ENCODE measurements at regions not wholly inside any gene's neighbourhood (a gene's known extent, or its start where the extent isn't known, plus 50 kb on each side); places are given as distances from the start of the nearest gene placed in this dataset.

GRCh38 chr15:37789881-37790280, 144.6 kb upstream of the TMCO5A start:
- Histone ChIP-seq H3K36me3 (ENCODE audit: insufficient read depth, low read length) (no peaks in the 10 kb centered on the region), H4K20me1 (ENCODE audit: insufficient read depth, low read length) (no peaks in the 10 kb centered on the region), H2AFZ (ENCODE audit: low read length) (no peak overlapping the region), H3K9ac (ENCODE audit: low read length) (no peak overlapping the region), H3K27me3 (ENCODE audit: insufficient read depth, low read length) (no peaks in the 10 kb centered on the region), H3K9me2 (ENCODE audit: low read depth, low read length) (no peaks in the 10 kb centered on the region), H3K4me1 (ENCODE audit: insufficient read depth, low read length, severe bottlenecking) (no peaks in the 10 kb centered on the region), H3F3A (ENCODE audit: insufficient read depth, low read length) (no peaks in the 10 kb centered on the region), H3K79me2 (ENCODE audit: insufficient read depth, low read length) (no peaks in the 10 kb centered on the region), H3K4me2 (ENCODE audit: low read length) (no peak overlapping the region), H3K4me3 (ENCODE audit: low read depth, low read length, poor library complexity, severe bottlenecking) (no peak overlapping the region), H3K9me3 (ENCODE audit: low read length) (no peaks in the 10 kb centered on the region), H3K27ac (ENCODE audit: low read depth, low read length, poor library complexity, severe bottlenecking) (no peak overlapping the region)
- TF ChIP-seq CTCF (IDR thresholded peaks at IDR 0.05; ENCODE audit: low read length) (no peak), EZH2 (IDR thresholded peaks at IDR 0.05; ENCODE audit: borderline replicate concordance, low read length) (no peak)

- no peak overlapping the region for H3K4me3 ChIP-seq (ENCODE audit: low read depth, low read length, poor library complexity, severe bottlenecking)
- H3K9ac ChIP-seq (ENCODE audit: low read length): no peak overlapping the region
- H3K27me3 ChIP-seq (ENCODE audit: insufficient read depth, low read length): no peaks in the 10 kb centered on the region
- no peaks in the 10 kb centered on the region for H3K36me3 ChIP-seq (ENCODE audit: insufficient read depth, low read length)
- H3F3A ChIP-seq (ENCODE audit: insufficient read depth, low read length): no peaks in the 10 kb centered on the region
- H3K79me2 ChIP-seq (ENCODE audit: insufficient read depth, low read length): no peaks in the 10 kb centered on the region
- H3K9me3 ChIP-seq (ENCODE audit: low read length): no peaks in the 10 kb centered on the region
- no peak overlapping the region for H2AFZ ChIP-seq (ENCODE audit: low read length)
- no peak for TF ChIP-seq CTCF (IDR thresholded peaks at IDR 0.05; ENCODE audit: low read length)
- no peak for TF ChIP-seq EZH2 (IDR thresholded peaks at IDR 0.05; ENCODE audit: borderline replicate concordance, low read length)
- H4K20me1 ChIP-seq (ENCODE audit: insufficient read depth, low read length): no peaks in the 10 kb centered on the region
- no peaks in the 10 kb centered on the region for H3K4me1 ChIP-seq (ENCODE audit: insufficient read depth, low read length, severe bottlenecking)
- no peaks in the 10 kb centered on the region for H3K9me2 ChIP-seq (ENCODE audit: low read depth, low read length)
- no peak overlapping the region for H3K4me2 ChIP-seq (ENCODE audit: low read length)
- H3K27ac ChIP-seq (ENCODE audit: low read depth, low read length, poor library complexity, severe bottlenecking): no peak overlapping the region
Measured at GRCh38 chr15:37791693-37792092, 142.7 kb upstream of the TMCO5A start.

GRCh38 chr15:37792351-37792750, 142.1 kb upstream of the TMCO5A start:
- no peaks in the 10 kb centered on the region for H3K79me2 ChIP-seq (ENCODE audit: insufficient read depth, low read length)
- no peaks in the 10 kb centered on the region for H4K20me1 ChIP-seq (ENCODE audit: insufficient read depth, low read length)
- no peaks in the 10 kb centered on the region for H3K27me3 ChIP-seq (ENCODE audit: insufficient read depth, low read length)
- no peaks in the 10 kb centered on the region for H3K9me3 ChIP-seq (ENCODE audit: low read length)
- no peaks in the 10 kb centered on the region for H3K36me3 ChIP-seq (ENCODE audit: insufficient read depth, low read length)
- no peak overlapping the region for H3K4me3 ChIP-seq (ENCODE audit: low read depth, low read length, poor library complexity, severe bottlenecking)
- H3K27ac ChIP-seq (ENCODE audit: low read depth, low read length, poor library complexity, severe bottlenecking): no peak overlapping the region
- no peaks in the 10 kb centered on the region for H3F3A ChIP-seq (ENCODE audit: insufficient read depth, low read length)
- H3K4me1 ChIP-seq (ENCODE audit: insufficient read depth, low read length, severe bottlenecking): no peaks in the 10 kb centered on the region
- TF ChIP-seq EZH2 (IDR thresholded peaks at IDR 0.05; ENCODE audit: borderline replicate concordance, low read length) (no peak), CTCF (IDR thresholded peaks at IDR 0.05; ENCODE audit: low read length) (no peak)
- no peaks in the 10 kb centered on the region for H3K9me2 ChIP-seq (ENCODE audit: low read depth, low read length)
- H3K9ac ChIP-seq (ENCODE audit: low read length): no peak overlapping the region
- no peak overlapping the region for H3K4me2 ChIP-seq (ENCODE audit: low read length)
- H2AFZ ChIP-seq (ENCODE audit: low read length): no peak overlapping the region
